Testis (tissue), 2 donors: ENCODE measurements at regions not wholly inside any gene's neighbourhood (a gene's known extent, or its start where the extent isn't known, plus 50 kb on each side); places are given as distances from the start of the nearest gene placed in this dataset.

Experiments used
- CTCF ChIP-seq, 3 experiments: fragments of 450-650 bp in 2 of 3; fragments of 200-600 bp in 1 of 3; sonication (generic) in 1 of 3; IDR thresholded peaks; one replicate each; pipeline ENCODE4 v1.5.1; 2016 to 2019; ENCODE audit warnings: antibody characterized with exemption in 3 of 3, mild to moderate bottlenecking in 2 of 3, moderate library complexity in 1 of 3
- POLR2A ChIP-seq: fragments of 450-650 bp; IDR thresholded peaks from one replicate; pipeline ENCODE4 v1.6.1; 2017; ENCODE audit warnings: antibody characterized with exemption, mild to moderate bottlenecking, moderate library complexity

- no peak for TF ChIP-seq CTCF (IDR thresholded peaks at IDR 0.05)
- TF ChIP-seq POLR2A = no peak
Observed at GRCh38 chr2:67164771-67165522, 232.2 kb upstream of the ETAA1 start.
